DND-41 (cell line): ENCODE measurements at regions not wholly inside any gene's neighbourhood (a gene's known extent, or its start where the extent isn't known, plus 50 kb on each side); places are given as distances from the start of the nearest gene placed in this dataset.
"Not testable (repeated sequence)": the region's sequence is repeated elsewhere in the genome, so short reads cannot be mapped to it uniquely, and the experiment has no call there.

Source experiments
- ATAC-seq: fragments of 200-7000 bp; cut with Tn5 transposase; 3 replicates; pipeline ENCODE4 v1.9.1; 2021; ENCODE audit warnings: low read depth; ENCODE audit not compliant: insufficient read depth
- DNase-seq: peaks from one replicate; pipeline ENCODE4 v3.0.0-alpha.2; 2020
- H2AFZ ChIP-seq: 2 replicates; pipeline ENCODE4 v1.6.0; 2012; ENCODE audit warnings: low read depth, low read length
- H3K27ac ChIP-seq: 2 replicates; pipeline ENCODE4 v1.5.1; 2012; ENCODE audit warnings: low read length, inconsistent platforms
- H3K27me3 ChIP-seq: fragments of 200-600 bp; sonication (generic); 2 replicates; pipeline ENCODE4 v1.6.0; 2012; ENCODE audit warnings: low read length, mild to moderate bottlenecking, inconsistent platforms; ENCODE audit not compliant: insufficient read depth, poor library complexity
- H3K36me3 ChIP-seq: 2 replicates; pipeline ENCODE4 v1.5.1; 2012; ENCODE audit warnings: low read length, inconsistent platforms; ENCODE audit not compliant: insufficient read depth
- H3K4me1 ChIP-seq: 2 replicates; pipeline ENCODE4 v1.5.1; 2012; ENCODE audit warnings: mild to moderate bottlenecking, low read length; ENCODE audit not compliant: insufficient read depth
- H3K4me2 ChIP-seq: 2 replicates; pipeline ENCODE4 v1.6.0; 2012; ENCODE audit warnings: mild to moderate bottlenecking, moderate library complexity, low read length, inconsistent platforms; ENCODE audit not compliant: insufficient read depth
- H3K4me3 ChIP-seq, 2 experiments: fragments of 200-600 bp in 1 of 2; shearing (Covaris generic) in 1 of 2; 2 replicates each; pipeline ENCODE4 v1.5.1; 2012 to 2016; ENCODE audit warnings: inconsistent platforms in 2 of 2, low read length in 2 of 2, mild to moderate bottlenecking in 2 of 2, low read depth in 1 of 2, moderate library complexity in 1 of 2
- H3K79me2 ChIP-seq: 2 replicates; pipeline ENCODE4 v1.6.0; 2012; ENCODE audit warnings: low read length, inconsistent platforms; ENCODE audit not compliant: insufficient read depth
- H3K9ac ChIP-seq: 2 replicates; pipeline ENCODE4 v1.6.0; 2012; ENCODE audit warnings: low read depth, mild to moderate bottlenecking, inconsistent platforms, low read length, moderate library complexity
- H3K9me3 ChIP-seq: 2 replicates; pipeline ENCODE4 v1.5.1; 2012; ENCODE audit warnings: low read length, moderate library complexity, mild to moderate bottlenecking, inconsistent platforms; ENCODE audit not compliant: insufficient read depth, severe bottlenecking
- H4K20me1 ChIP-seq: 2 replicates; pipeline ENCODE4 v1.6.0; 2012; ENCODE audit warnings: low read length; ENCODE audit not compliant: insufficient read depth
- CTCF ChIP-seq: IDR thresholded peaks from 2 replicates; pipeline ENCODE4 v1.5.1; 2012; ENCODE audit warnings: borderline replicate concordance, low read length, moderate library complexity, mild to moderate bottlenecking; ENCODE audit not compliant: poor library complexity, severe bottlenecking; ENCODE audit errors: extremely low read depth
- EZH2 ChIP-seq: IDR thresholded peaks from 3 replicates; pipeline ENCODE4 v1.6.1; 2012; ENCODE audit warnings: borderline replicate concordance, low read depth, mild to moderate bottlenecking, moderate library complexity, low read length, inconsistent platforms; ENCODE audit not compliant: severe bottlenecking

- Histone ChIP-seq H3K36me3 (no peaks in the 10 kb centered on the region), H3K9ac (no peak overlapping the region), H3K79me2 (no peaks in the 10 kb centered on the region), H4K20me1 (no peaks in the 10 kb centered on the region), H3K4me1 (no peaks in the 10 kb centered on the region), H3K4me2 (no peak overlapping the region), H3K27me3 (no peaks in the 10 kb centered on the region), H3K27ac (no peak overlapping the region), H3K9me3 (no peaks in the 10 kb centered on the region), H3K4me3 (no peak overlapping the region), H2AFZ (no peak overlapping the region)
- TF ChIP-seq CTCF (no peak), EZH2 (no peak)
- DNase-seq, result no peak
- ATAC-seq, result no peak
Measured at GRCh38 chr13:81080911-81081454, 740.1 kb upstream of the SPRY2 start.

GRCh38 chr13:81078048-81078447, 737.1 kb upstream of the SPRY2 start:
- Histone ChIP-seq H3K27me3 (no peaks in the 10 kb centered on the region), H3K9ac (no peak overlapping the region), H3K9me3 (no peaks in the 10 kb centered on the region), H3K79me2 (no peaks in the 10 kb centered on the region), H3K27ac (no peak overlapping the region), H3K4me2 (no peak overlapping the region), H3K4me1 (no peaks in the 10 kb centered on the region), H2AFZ (no peak overlapping the region), H4K20me1 (no peaks in the 10 kb centered on the region), H3K4me3 (no peak overlapping the region), H3K36me3 (no peaks in the 10 kb centered on the region)
- TF ChIP-seq CTCF (no peak), EZH2 (no peak)
- no peak for ATAC-seq
- DNase-seq, result no peak

- H3K27me3 ChIP-seq, H3K9me3 ChIP-seq, ATAC-seq, H4K20me1 ChIP-seq, H3K4me3 ChIP-seq, H2AFZ ChIP-seq, H3K4me1 ChIP-seq, DNase-seq, H3K9ac ChIP-seq, H3K27ac ChIP-seq, H3K36me3 ChIP-seq, H3K4me2 ChIP-seq, H3K79me2 ChIP-seq: not testable (repeated sequence)
Measured at GRCh38 chr13:81069822-81070221, 728.9 kb upstream of the SPRY2 start.

GRCh38 chr13:81058916-81059290, 718.0 kb upstream of the SPRY2 start:
- DNase-seq, result no peak
- H3K4me3 ChIP-seq, result no peak overlapping the region

More at GRCh38 chr13:81058916-81059290, 718.0 kb upstream of the SPRY2 start:
- no peaks in the 10 kb centered on the region for H3K79me2 ChIP-seq
- H4K20me1 ChIP-seq, result no peaks in the 10 kb centered on the region
- H3K9ac ChIP-seq, result no peak overlapping the region
- H2AFZ ChIP-seq, result no peak overlapping the region
- no peaks in the 10 kb centered on the region for H3K27me3 ChIP-seq
- no peaks in the 10 kb centered on the region for H3K36me3 ChIP-seq
- H3K4me1 ChIP-seq, result peaks cover 7% of the 10 kb centered on the region; the same call in 1 of the 2 replicates
- ATAC-seq, result no peak
- no peak overlapping the region for H3K4me2 ChIP-seq
- H3K27ac ChIP-seq, result no peak overlapping the region
- H3K9me3 ChIP-seq, result no peaks in the 10 kb centered on the region
- no peak for TF ChIP-seq CTCF
- no peak for TF ChIP-seq EZH2
